SK-N-SH treated with all-trans-retinoic acid at 6 μM for 48 hours (cell line): ENCODE measurements at regions not wholly inside any gene's neighbourhood (a gene's known extent, or its start where the extent isn't known, plus 50 kb on each side); places are given as distances from the start of the nearest gene placed in this dataset.

Experiments used
- ARNTL ChIP-seq: fragments of 450-650 bp; formaldehyde crosslinking; IDR thresholded peaks from 2 replicates; pipeline ENCODE4 v1.5.0; 2020; ENCODE audit warnings: low read depth, mild to moderate bottlenecking, moderate library complexity, borderline replicate concordance
- BACH2 ChIP-seq: fragments of 250-450 bp; sonication (Bioruptor Pico); IDR thresholded peaks from 2 replicates; pipeline ENCODE4 v1.9.0; 2021; ENCODE audit warnings: mild to moderate bottlenecking, borderline replicate concordance
- ISL1 ChIP-seq: fragments of 250-450 bp; sonication (Bioruptor Pico); IDR thresholded peaks from 2 replicates; pipeline ENCODE4 v2.1.2; 2022; ENCODE audit warnings: mild to moderate bottlenecking, moderate library complexity
- OSR1 ChIP-seq: fragments of 250-450 bp; sonication (Bioruptor Pico); IDR thresholded peaks from 2 replicates; pipeline ENCODE4 v1.8.0; 2022; ENCODE audit warnings: moderate library complexity, mild to moderate bottlenecking, inconsistent platforms
- PPARA ChIP-seq: fragments of 250-450 bp; sonication (Bioruptor Pico); IDR thresholded peaks from 2 replicates; pipeline ENCODE4 v1.5.0; 2020; ENCODE audit warnings: mild to moderate bottlenecking, borderline replicate concordance
- RARB ChIP-seq: fragments of 250-450 bp; sonication (Bioruptor Pico); IDR thresholded peaks from 2 replicates; pipeline ENCODE4 v1.8.0; 2021; ENCODE audit warnings: mild to moderate bottlenecking, moderate library complexity
- ZC3H10 ChIP-seq: fragments of 250-450 bp; sonication (Bioruptor Pico); IDR thresholded peaks from 2 replicates; pipeline ENCODE4 v1.5.1; 2021; ENCODE audit warnings: mild to moderate bottlenecking, moderate library complexity
- ZFP3 ChIP-seq: fragments of 250-450 bp; sonication (Bioruptor Pico); IDR thresholded peaks from 2 replicates; pipeline ENCODE4 v1.5.0; 2020; ENCODE audit warnings: mild to moderate bottlenecking, moderate library complexity
- ZNF565 ChIP-seq: fragments of 450-650 bp; formaldehyde crosslinking; conservative IDR thresholded peaks from 2 replicates; pipeline ENCODE4 v1.5.0; 2020; ENCODE audit warnings: low read depth, mild to moderate bottlenecking, moderate library complexity
- ZNF8 ChIP-seq: fragments of 450-650 bp; formaldehyde crosslinking; IDR thresholded peaks from 2 replicates; pipeline ENCODE4 v1.5.0; 2020; ENCODE audit warnings: mild to moderate bottlenecking, moderate library complexity
- TF ChIP-seq, protein P1 (sequence below): fragments of 250-450 bp; sonication (Bioruptor Pico); IDR thresholded peaks from 2 replicates; pipeline ENCODE4 v1.5.1; 2020; ENCODE audit warnings: low read depth, mild to moderate bottlenecking, moderate library complexity
- TF ChIP-seq, protein P2 (sequence below): fragments of 250-450 bp; sonication (Bioruptor Pico); IDR thresholded peaks from 2 replicates; pipeline ENCODE4 v1.5.0; 2020; ENCODE audit warnings: mild to moderate bottlenecking, moderate library complexity

DNA sequence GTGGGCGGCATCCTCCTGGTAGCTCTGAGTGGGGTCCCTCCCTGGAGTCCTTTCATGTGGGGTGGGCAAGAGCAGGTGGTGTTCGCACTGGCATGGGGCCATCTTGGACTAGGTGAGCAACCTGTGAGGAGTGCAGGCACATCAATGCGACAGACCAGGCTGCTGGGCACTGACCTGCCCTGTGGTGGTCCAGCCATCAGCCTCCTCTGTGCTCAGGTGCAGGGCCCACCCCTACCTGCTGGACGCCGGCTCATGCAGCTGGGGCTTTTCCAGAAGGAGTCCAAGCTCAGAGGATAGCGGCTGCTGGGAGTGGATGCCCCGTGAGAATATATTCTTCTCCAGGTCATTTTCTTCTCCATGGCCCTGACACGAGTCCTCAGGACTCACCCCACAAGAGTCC, 424.4 kb downstream of the GLRX3 start:
- no peak for TF ChIP-seq ARNTL (CRISPR knock-in tag)
- TF ChIP-seq ISL1 = no peak
- TF ChIP-seq, protein P1, sequence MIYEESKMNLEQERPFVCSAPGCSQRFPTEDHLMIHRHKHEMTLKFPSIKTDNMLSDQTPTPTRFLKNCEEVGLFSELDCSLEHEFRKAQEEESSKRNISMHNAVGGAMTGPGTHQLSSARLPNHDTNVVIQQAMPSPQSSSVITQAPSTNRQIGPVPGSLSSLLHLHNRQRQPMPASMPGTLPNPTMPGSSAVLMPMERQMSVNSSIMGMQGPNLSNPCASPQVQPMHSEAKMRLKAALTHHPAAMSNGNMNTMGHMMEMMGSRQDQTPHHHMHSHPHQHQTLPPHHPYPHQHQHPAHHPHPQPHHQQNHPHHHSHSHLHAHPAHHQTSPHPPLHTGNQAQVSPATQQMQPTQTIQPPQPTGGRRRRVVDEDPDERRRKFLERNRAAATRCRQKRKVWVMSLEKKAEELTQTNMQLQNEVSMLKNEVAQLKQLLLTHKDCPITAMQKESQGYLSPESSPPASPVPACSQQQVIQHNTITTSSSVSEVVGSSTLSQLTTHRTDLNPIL (CRISPR knock-in tag) = no peak
- TF ChIP-seq, protein P2, sequence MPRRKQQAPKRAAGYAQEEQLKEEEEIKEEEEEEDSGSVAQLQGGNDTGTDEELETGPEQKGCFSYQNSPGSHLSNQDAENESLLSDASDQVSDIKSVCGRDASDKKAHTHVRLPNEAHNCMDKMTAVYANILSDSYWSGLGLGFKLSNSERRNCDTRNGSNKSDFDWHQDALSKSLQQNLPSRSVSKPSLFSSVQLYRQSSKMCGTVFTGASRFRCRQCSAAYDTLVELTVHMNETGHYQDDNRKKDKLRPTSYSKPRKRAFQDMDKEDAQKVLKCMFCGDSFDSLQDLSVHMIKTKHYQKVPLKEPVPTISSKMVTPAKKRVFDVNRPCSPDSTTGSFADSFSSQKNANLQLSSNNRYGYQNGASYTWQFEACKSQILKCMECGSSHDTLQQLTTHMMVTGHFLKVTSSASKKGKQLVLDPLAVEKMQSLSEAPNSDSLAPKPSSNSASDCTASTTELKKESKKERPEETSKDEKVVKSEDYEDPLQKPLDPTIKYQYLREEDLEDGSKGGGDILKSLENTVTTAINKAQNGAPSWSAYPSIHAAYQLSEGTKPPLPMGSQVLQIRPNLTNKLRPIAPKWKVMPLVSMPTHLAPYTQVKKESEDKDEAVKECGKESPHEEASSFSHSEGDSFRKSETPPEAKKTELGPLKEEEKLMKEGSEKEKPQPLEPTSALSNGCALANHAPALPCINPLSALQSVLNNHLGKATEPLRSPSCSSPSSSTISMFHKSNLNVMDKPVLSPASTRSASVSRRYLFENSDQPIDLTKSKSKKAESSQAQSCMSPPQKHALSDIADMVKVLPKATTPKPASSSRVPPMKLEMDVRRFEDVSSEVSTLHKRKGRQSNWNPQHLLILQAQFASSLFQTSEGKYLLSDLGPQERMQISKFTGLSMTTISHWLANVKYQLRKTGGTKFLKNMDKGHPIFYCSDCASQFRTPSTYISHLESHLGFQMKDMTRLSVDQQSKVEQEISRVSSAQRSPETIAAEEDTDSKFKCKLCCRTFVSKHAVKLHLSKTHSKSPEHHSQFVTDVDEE (CRISPR knock-in tag) = no peak
- TF ChIP-seq BACH2 (CRISPR knock-in tag) = no peak
- no peak for TF ChIP-seq PPARA (CRISPR knock-in tag)
- TF ChIP-seq RARB = no peak
- no peak for TF ChIP-seq ZNF565
- no peak for TF ChIP-seq ZFP3 (CRISPR knock-in tag)
- TF ChIP-seq ZNF8 (CRISPR knock-in tag) = no peak
- TF ChIP-seq OSR1 (CRISPR knock-in tag) = no peak
- no peak for TF ChIP-seq ZC3H10 (CRISPR knock-in tag)
